ENCODE measurements at regions not wholly inside any gene's neighbourhood (a gene's known extent, or its start where the extent isn't known, plus 50 kb on each side); places are given as distances from the start of the nearest gene placed in this dataset.

GRCh38 chr3:6079011-6079410 is 781.9 kb upstream of the GRM7 start:
- Mint-ChIP-seq H3K27me3 (no peaks in the 10 kb centered on the region), H3K36me3 (ENCODE audit: low read depth) (no peaks in the 10 kb centered on the region), H3K4me3 (no peak overlapping the region), H3K4me1 (ENCODE audit: low read depth) (no peaks in the 10 kb centered on the region), H3K27ac (no peak overlapping the region), H3K9me3 (peaks cover 52% of the 10 kb centered on the region)
- intact Hi-C loops (cut with micrococcal nuclease), result no loop called here

DNA sequence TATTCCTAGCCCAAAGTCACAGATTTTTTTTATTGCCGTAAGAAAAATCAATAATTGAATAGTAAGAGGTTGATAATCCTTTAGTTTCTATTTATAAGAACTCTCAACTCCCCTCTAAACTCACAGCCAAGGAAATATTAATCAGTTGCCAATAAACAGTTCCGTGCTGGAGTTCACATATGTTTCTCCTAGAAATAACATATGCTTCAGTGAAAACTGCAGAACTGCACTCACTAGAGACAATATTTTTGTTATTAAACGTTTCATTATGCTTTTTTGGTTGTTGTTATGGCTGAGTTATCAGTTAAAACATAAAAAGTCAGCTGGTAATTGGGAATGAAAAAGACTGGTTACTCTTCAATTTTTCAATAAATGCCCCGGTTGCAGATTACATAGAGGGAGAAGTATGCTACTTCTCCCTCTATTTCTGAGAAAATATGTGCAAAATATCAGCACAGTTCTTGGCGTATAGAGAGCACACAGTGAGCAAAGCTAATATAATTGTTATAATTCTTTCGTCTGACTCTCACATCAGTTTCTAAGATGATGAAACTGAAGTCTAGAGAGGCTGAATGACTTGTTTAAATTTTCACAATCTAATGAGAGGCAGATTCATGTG is 781.2 kb upstream of the GRM7 start:
- H3K4me3 Mint-ChIP-seq, result no peak overlapping the region
- no peaks in the 10 kb centered on the region for H3K36me3 Mint-ChIP-seq (ENCODE audit: low read depth)
- no peaks in the 10 kb centered on the region for H3K27me3 Mint-ChIP-seq
- H3K4me1 Mint-ChIP-seq (ENCODE audit: low read depth), result no peaks in the 10 kb centered on the region
- H3K27ac Mint-ChIP-seq, result no peak overlapping the region
- intact Hi-C loops (cut with micrococcal nuclease), result no loop called here
- H3K9me3 Mint-ChIP-seq, result peaks cover 47% of the 10 kb centered on the region

- Mint-ChIP-seq H3K9me3 (peaks cover 12% of the 10 kb centered on the region), H3K4me3 (no peak overlapping the region), H3K4me1 (ENCODE audit: low read depth) (no peaks in the 10 kb centered on the region)
Measured at GRCh38 chr3:6088433-6088832, 772.5 kb upstream of the GRM7 start.

DNA sequence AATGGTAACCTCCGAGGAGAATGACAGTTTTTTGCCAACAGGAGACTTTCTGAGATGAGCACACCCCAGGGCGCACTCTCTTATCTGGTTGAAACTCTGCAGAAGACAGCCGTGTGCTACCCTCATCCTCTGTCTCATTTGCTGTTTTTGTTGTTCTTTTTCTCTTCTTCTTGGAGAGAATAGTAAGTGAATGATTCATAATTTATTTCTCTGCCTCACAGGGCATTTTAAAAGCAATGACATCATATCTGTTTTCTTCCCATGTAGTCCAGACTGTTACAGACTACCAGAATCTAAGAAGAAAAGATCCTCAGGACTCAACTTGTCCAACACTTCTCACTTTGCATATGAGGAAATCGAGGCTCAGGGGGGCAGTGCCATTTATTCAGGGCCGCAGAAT is 771.1 kb upstream of the GRM7 start:
- intact Hi-C loops (cut with micrococcal nuclease), result no loop called here
- no peak overlapping the region for H3K27ac Mint-ChIP-seq

More at GRCh38 chr3:6088433-6088832, 772.5 kb upstream of the GRM7 start:
- H3K27ac Mint-ChIP-seq, result no peak overlapping the region
- intact Hi-C loops (cut with micrococcal nuclease), result no loop called here
- H3K27me3 Mint-ChIP-seq, result no peaks in the 10 kb centered on the region
- H3K36me3 Mint-ChIP-seq (ENCODE audit: low read depth), result no peaks in the 10 kb centered on the region

DNA sequence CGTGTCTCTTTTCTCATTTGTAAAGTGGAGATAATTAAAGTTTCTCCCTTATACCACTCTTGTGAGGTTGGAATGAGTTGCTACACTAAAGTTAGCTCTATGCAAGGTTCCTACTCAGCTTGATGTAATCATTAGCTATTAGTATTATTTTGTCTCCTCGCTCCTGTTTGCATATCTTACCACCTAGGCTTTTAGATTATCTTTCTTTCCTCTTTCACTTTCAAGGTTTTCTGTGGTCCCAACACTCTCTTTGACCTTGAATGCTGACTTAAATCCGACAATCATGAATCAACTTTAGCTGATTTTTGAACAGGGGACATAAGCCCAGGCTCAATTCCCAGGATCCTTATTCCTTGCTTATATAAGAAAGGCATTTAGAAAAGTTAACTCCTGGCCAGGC is 769.7 kb upstream of the GRM7 start:
- no peak overlapping the region for H3K4me3 Mint-ChIP-seq
- no peaks in the 10 kb centered on the region for H3K27me3 Mint-ChIP-seq
- H3K27ac Mint-ChIP-seq, result no peak overlapping the region
- intact Hi-C loops (cut with micrococcal nuclease), result no loop called here
- H3K4me1 Mint-ChIP-seq (ENCODE audit: low read depth), result no peaks in the 10 kb centered on the region
- H3K9me3 Mint-ChIP-seq, result peaks cover 12% of the 10 kb centered on the region
- no peaks in the 10 kb centered on the region for H3K36me3 Mint-ChIP-seq (ENCODE audit: low read depth)

More for the DNA sequence above, 771.1 kb upstream of the GRM7 start:
- H3K9me3 Mint-ChIP-seq, result peaks cover 12% of the 10 kb centered on the region
- no peaks in the 10 kb centered on the region for H3K4me1 Mint-ChIP-seq (ENCODE audit: low read depth)
- no peak overlapping the region for H3K4me3 Mint-ChIP-seq
- H3K27me3 Mint-ChIP-seq, result no peaks in the 10 kb centered on the region
- no peaks in the 10 kb centered on the region for H3K36me3 Mint-ChIP-seq (ENCODE audit: low read depth)

DNA sequence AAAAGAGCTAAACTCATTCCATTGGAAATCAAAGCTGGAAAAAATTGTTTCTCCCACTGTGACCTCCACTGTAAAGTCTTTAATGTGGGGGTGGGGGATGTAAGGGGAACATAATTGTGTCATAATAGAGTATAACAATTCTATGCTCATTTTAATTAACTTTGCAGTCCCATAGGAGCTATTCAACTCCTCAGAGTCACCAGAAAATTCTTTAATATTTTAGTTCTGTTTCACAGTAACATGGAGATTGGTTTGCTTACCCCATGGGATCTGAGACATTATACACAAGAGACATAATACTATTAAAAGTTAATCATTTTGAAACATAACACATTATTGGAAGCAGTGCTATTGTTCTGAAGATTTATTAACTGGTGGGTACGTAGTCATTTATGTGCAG is 765.9 kb upstream of the GRM7 start:
- H3K36me3 Mint-ChIP-seq (ENCODE audit: low read depth), result no peaks in the 10 kb centered on the region
- no peak overlapping the region for H3K4me3 Mint-ChIP-seq
- no peaks in the 10 kb centered on the region for H3K27me3 Mint-ChIP-seq
- no peak overlapping the region for H3K27ac Mint-ChIP-seq
- peaks cover 6% of the 10 kb centered on the region for H3K9me3 Mint-ChIP-seq
- no peaks in the 10 kb centered on the region for H3K4me1 Mint-ChIP-seq (ENCODE audit: low read depth)
- intact Hi-C loops (cut with micrococcal nuclease), result no loop called here

- Mint-ChIP-seq H3K27ac (no peak overlapping the region), H3K4me1 (ENCODE audit: low read depth) (no peaks in the 10 kb centered on the region), H3K4me3 (no peak overlapping the region), H3K9me3 (peaks cover 6% of the 10 kb centered on the region), H3K36me3 (ENCODE audit: low read depth) (no peaks in the 10 kb centered on the region), H3K27me3 (no peaks in the 10 kb centered on the region)
- intact Hi-C loops (cut with micrococcal nuclease), result no loop called here
Measured at GRCh38 chr3:6097021-6097420, 763.9 kb upstream of the GRM7 start.

GRCh38 chr3:6097556-6097955 is 763.4 kb upstream of the GRM7 start:
- H3K4me3 Mint-ChIP-seq, result no peak overlapping the region
- no peaks in the 10 kb centered on the region for H3K36me3 Mint-ChIP-seq (ENCODE audit: low read depth)
- intact Hi-C loops (cut with micrococcal nuclease), result no loop called here
- no peaks in the 10 kb centered on the region for H3K4me1 Mint-ChIP-seq (ENCODE audit: low read depth)
- no peak overlapping the region for H3K27ac Mint-ChIP-seq
- no peaks in the 10 kb centered on the region for H3K27me3 Mint-ChIP-seq
- H3K9me3 Mint-ChIP-seq, result peaks cover 6% of the 10 kb centered on the region

DNA sequence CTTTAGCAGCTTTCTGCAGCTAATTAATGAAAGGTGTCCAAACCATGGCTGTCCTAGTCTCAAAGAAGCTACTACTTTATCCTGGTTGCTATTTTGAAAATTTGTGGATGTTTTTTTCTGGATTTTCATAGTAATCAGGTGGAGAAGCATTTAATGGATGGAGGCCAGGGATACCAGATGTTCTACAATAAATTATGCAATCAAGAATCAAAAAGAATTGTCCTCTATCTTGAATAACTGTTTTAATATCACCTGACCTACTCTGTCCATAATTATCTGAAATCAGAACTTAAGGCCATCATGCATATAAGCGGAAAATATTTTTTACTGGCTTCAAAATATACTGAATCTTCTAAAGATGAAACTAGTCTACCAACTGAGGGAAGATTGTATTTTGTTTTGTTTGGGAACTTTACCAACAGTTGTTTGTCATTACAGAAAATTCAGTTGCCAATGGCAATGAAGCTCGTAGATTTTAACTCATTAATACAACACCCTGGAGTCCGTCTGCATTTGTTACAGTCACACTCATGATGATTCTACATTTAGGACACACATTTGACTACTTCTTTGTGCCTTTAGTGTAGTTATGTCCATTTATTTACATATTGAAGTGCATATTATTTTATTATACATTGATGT is 762.3 kb upstream of the GRM7 start:
- Mint-ChIP-seq H3K36me3 (ENCODE audit: low read depth) (no peaks in the 10 kb centered on the region), H3K4me1 (ENCODE audit: low read depth) (no peaks in the 10 kb centered on the region), H3K4me3 (no peak overlapping the region), H3K27ac (no peak overlapping the region), H3K27me3 (no peaks in the 10 kb centered on the region), H3K9me3 (no peaks in the 10 kb centered on the region)
- intact Hi-C loops (cut with micrococcal nuclease), result no loop called here

DNA sequence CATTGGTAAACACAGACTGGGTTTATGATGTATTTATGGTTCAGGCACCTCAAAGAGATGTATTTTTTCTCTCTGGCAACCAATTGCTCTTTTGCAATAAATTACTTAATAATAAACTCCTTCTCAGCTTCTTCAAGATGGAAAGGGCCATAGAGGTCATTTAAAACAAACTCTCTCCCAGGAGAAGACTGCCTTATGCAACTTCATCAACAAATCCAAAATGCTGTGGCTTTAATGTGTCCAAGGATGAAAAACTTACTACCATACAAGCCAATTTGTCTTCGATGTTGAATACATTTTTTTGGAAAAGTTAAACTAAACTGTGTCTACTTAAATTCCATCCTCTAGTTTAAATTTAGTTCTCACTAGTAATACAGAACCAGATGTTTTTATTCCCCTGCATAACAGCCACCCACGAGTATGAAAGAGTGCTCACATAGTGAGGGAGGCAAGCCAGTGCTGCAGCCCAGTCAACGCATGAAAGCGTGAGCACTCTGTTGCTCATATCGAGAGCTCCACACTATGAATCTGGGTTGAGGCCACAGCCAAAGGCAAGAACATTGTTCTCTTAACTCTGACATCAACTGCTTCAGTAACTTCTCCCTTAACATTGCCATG is 761.3 kb upstream of the GRM7 start:
- H3K27me3 Mint-ChIP-seq, result no peaks in the 10 kb centered on the region
- H3K9me3 Mint-ChIP-seq, result peaks cover 2% of the 10 kb centered on the region
- intact Hi-C loops (cut with micrococcal nuclease), result no loop called here
- H3K27ac Mint-ChIP-seq, result no peak overlapping the region
- H3K4me3 Mint-ChIP-seq, result no peak overlapping the region
- no peaks in the 10 kb centered on the region for H3K4me1 Mint-ChIP-seq (ENCODE audit: low read depth)
- no peaks in the 10 kb centered on the region for H3K36me3 Mint-ChIP-seq (ENCODE audit: low read depth)

GRCh38 chr3:6105187-6105586 is 755.7 kb upstream of the GRM7 start:
- H3K4me1 Mint-ChIP-seq (ENCODE audit: low read depth), result no peaks in the 10 kb centered on the region
- H3K27me3 Mint-ChIP-seq, result no peaks in the 10 kb centered on the region
- H3K4me3 Mint-ChIP-seq, result no peak overlapping the region
- H3K36me3 Mint-ChIP-seq (ENCODE audit: low read depth), result no peaks in the 10 kb centered on the region
- intact Hi-C loops (cut with micrococcal nuclease), result no loop called here
- peaks cover 24% of the 10 kb centered on the region for H3K9me3 Mint-ChIP-seq
- no peak overlapping the region for H3K27ac Mint-ChIP-seq

DNA sequence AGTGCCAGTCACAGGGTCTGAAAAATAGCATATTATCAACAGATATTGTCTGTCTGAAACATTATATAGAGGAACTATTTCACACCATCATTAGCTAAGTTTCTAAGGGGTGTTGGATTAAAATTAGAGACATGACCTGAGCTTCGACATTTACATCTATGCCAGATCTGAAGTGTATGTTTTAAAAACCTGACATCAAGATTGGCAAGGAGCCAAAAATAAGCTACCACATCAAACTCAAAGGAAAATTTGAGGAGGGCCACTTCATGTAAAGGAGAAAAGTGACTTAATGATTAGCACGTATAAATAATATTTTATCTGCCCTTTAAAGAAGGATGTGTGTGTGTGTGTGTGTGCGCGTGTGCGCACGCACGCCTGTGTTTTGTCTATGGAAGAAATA is 752.0 kb upstream of the GRM7 start:
- Mint-ChIP-seq H3K36me3 (ENCODE audit: low read depth) (no peaks in the 10 kb centered on the region), H3K27me3 (no peaks in the 10 kb centered on the region), H3K27ac (no peak overlapping the region), H3K9me3 (peaks cover 24% of the 10 kb centered on the region), H3K4me3 (no peak overlapping the region), H3K4me1 (ENCODE audit: low read depth) (no peaks in the 10 kb centered on the region)
- intact Hi-C loops (cut with micrococcal nuclease), result no loop called here

DNA sequence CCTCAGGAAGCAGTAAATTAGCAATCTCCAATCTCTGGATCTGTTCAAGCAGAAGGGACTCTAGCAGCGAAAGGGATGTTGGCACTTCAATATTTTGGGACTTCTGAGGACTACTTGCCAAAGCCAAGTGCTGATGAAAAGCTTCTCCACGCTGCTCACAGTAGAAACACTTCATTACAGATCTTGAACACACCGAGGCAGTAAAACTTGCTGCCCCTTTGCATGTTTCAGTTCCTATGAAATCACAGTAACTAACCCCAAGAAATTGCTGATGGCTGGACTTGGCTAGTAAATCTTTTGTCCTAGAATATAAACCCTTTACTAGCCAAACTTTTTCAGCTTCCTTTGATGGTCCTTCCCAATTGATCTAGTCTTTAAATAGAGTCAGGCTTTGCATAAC is 750.5 kb upstream of the GRM7 start:
- Mint-ChIP-seq H3K4me1 (ENCODE audit: low read depth) (no peaks in the 10 kb centered on the region), H3K36me3 (ENCODE audit: low read depth) (no peaks in the 10 kb centered on the region), H3K4me3 (no peak overlapping the region), H3K9me3 (peaks cover 13% of the 10 kb centered on the region), H3K27ac (no peak overlapping the region), H3K27me3 (no peaks in the 10 kb centered on the region)
- intact Hi-C loops (cut with micrococcal nuclease), result no loop called here

DNA sequence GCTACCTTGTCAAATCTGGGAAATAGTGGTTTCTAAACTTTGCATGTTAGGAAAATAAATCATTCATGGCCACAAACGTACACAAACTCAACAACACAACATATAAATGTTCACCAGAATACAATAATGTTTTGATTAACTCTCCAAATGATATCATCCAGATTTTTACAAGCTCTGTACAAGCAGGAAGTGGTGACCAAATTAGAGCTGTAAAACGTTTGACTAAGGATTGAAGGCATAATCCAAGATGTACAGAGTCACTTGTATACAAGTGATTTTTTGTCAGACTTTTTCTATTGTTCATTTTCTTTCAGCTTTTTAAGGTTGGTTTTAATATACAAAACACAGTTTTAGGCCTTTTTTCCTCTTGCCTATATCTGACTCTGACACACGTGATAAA is 748.4 kb upstream of the GRM7 start:
- peaks cover 9% of the 10 kb centered on the region for H3K9me3 Mint-ChIP-seq
- H3K4me1 Mint-ChIP-seq (ENCODE audit: low read depth), result no peaks in the 10 kb centered on the region
- no peak overlapping the region for H3K27ac Mint-ChIP-seq
- H3K27me3 Mint-ChIP-seq, result no peaks in the 10 kb centered on the region
- no peak overlapping the region for H3K4me3 Mint-ChIP-seq
- intact Hi-C loops (cut with micrococcal nuclease), result no loop called here
- no peaks in the 10 kb centered on the region for H3K36me3 Mint-ChIP-seq (ENCODE audit: low read depth)

GRCh38 chr3:6113338-6113737 is 747.6 kb upstream of the GRM7 start:
- intact Hi-C loops (cut with micrococcal nuclease), result no loop called here
- Mint-ChIP-seq H3K9me3 (peaks cover 9% of the 10 kb centered on the region), H3K27ac (no peak overlapping the region), H3K27me3 (no peaks in the 10 kb centered on the region), H3K4me3 (no peak overlapping the region), H3K4me1 (ENCODE audit: low read depth) (no peaks in the 10 kb centered on the region), H3K36me3 (ENCODE audit: low read depth) (no peaks in the 10 kb centered on the region)
